HCT116 (cell line): ENCODE measurements at regions not wholly inside any gene's neighbourhood (a gene's known extent, or its start where the extent isn't known, plus 50 kb on each side); places are given as distances from the start of the nearest gene placed in this dataset.

Source experiments
- ATAC-seq: fragments of 200-7000 bp; cut with Tn5 transposase; 2 replicates; pipeline ENCODE4 v1.9.1; 2020; ENCODE audit warnings: mild to moderate bottlenecking, moderate library complexity
- BruUV-seq: library from RNA; stranded (reverse); fragments of 400-500 nt; replicated peaks from 2 replicates; lab custom pipeline; 2021; lab: Mats Ljungman, UMichigan
- CTCF ChIA-PET: fragments of 300-600 bp; sonication (Branson Sonifier 250); formaldehyde crosslinking; loops from one replicate; lab custom pipeline; 2021; ENCODE audit warnings: antibody characterized with exemption; lab: Charles Lee
- POLR2A ChIA-PET: fragments of 300-600, 350-600 bp; sonication (Branson Sonifier 250); formaldehyde crosslinking; loops from one replicate; lab custom pipeline; 2021; ENCODE audit warnings: antibody characterized with exemption; lab: Charles Lee
- RAD21 ChIA-PET, 2 experiments: fragments of 300-600 bp; sonication (Branson Sonifier 250); formaldehyde crosslinking; loops; one replicate each; lab custom pipeline; 2023; ENCODE audit warnings: low total read pairs in 2 of 2; ENCODE audit not compliant: uncharacterized antibody in 2 of 2, unreplicated experiment in 2 of 2, low non-redundant PET in 1 of 2; lab: Charles Lee
- DNase-seq: peaks from one replicate; pipeline ENCODE4 v3.0.0-alpha.2; 2010; ENCODE audit warnings: low read depth, low spot score
- H2AFZ ChIP-seq: fragments of 200-600 bp; shearing (Covaris generic), sonication (generic); 2 replicates; pipeline ENCODE4 v1.6.1; 2017; ENCODE audit warnings: low read depth, mixed run types, mixed read lengths, antibody characterized with exemption, low read length; ENCODE audit not compliant: poor library complexity, severe bottlenecking
- H3K27ac ChIP-seq: 2 replicates; pipeline ENCODE4 v1.5.1; 2012; ENCODE audit warnings: low read depth, low read length
- H3K27me3 ChIP-seq: fragments of 200-600 bp; sonication (generic); 2 replicates; pipeline ENCODE4 v1.6.1; 2016; ENCODE audit warnings: mixed run types, low read length, mixed read lengths; ENCODE audit not compliant: insufficient read depth
- H3K36me3 ChIP-seq, 2 experiments: fragments of 200-500 bp in 1 of 2; fragments of 200-600 bp in 1 of 2; sonication (Bioruptor generic) in 1 of 2; sonication (generic) in 1 of 2; 2 replicates each; pipeline versions ENCODE4 v1.5.1 to v1.6.1; 2014 to 2016; ENCODE audit warnings: low read length in 2 of 2, inconsistent platforms in 1 of 2, mixed read lengths in 1 of 2, mixed run types in 1 of 2; ENCODE audit not compliant: insufficient read depth in 2 of 2, control insufficient read depth in 1 of 2
- H3K4me1 ChIP-seq, 2 experiments: fragments of 200-600 bp in 1 of 2; sonication (generic) in 1 of 2; 2 replicates each; pipeline versions ENCODE4 v1.5.1 to v1.6.1; 2012 to 2017; ENCODE audit warnings: low read length in 2 of 2, inconsistent platforms in 1 of 2, mild to moderate bottlenecking in 1 of 2, mixed read lengths in 1 of 2, mixed run types in 1 of 2, moderate library complexity in 1 of 2; ENCODE audit not compliant: insufficient read depth in 2 of 2, control insufficient read depth in 1 of 2
- H3K4me2 ChIP-seq: fragments of 200-600 bp; sonication (generic); 2 replicates; pipeline ENCODE4 v1.6.1; 2017; ENCODE audit warnings: mixed run types, low read length, mixed read lengths
- H3K4me3 ChIP-seq, 2 experiments: fragments of 200-600 bp in 1 of 2; sonication (generic) in 1 of 2; replicated peaks in 1 of 2; 2 replicates each; pipeline ENCODE4 v1.5.1; 2011 to 2016; ENCODE audit warnings: low read length in 2 of 2, control low read depth in 1 of 2, low read depth in 1 of 2, mild to moderate bottlenecking in 1 of 2, mixed read lengths in 1 of 2, mixed run types in 1 of 2
- H3K79me2 ChIP-seq: fragments of 200-600 bp; sonication (generic); 2 replicates; pipeline ENCODE4 v1.6.1; 2017; ENCODE audit warnings: mild to moderate bottlenecking, mixed run types, low read length, moderate library complexity, mixed read lengths; ENCODE audit not compliant: insufficient read depth
- H3K9ac ChIP-seq: fragments of 200-600 bp; sonication (generic); 2 replicates; pipeline ENCODE4 v1.6.1; 2016; ENCODE audit warnings: low read length, mixed read lengths
- H3K9me2 ChIP-seq: fragments of 200-600 bp; sonication (generic), shearing (Covaris generic); 2 replicates; pipeline ENCODE4 v1.6.1; 2017; ENCODE audit warnings: mixed run types, mild to moderate bottlenecking, moderate library complexity; ENCODE audit not compliant: insufficient read depth
- H3K9me3 ChIP-seq, 2 experiments: fragments of 200-500 bp in 1 of 2; fragments of 200-600 bp in 1 of 2; sonication (Bioruptor generic) in 1 of 2; sonication (generic) in 1 of 2; 2 replicates each; pipeline ENCODE4 v1.6.1; 2014 to 2017; ENCODE audit warnings: low read length in 2 of 2, mixed read lengths in 2 of 2, inconsistent platforms in 1 of 2, low read depth in 1 of 2, mild to moderate bottlenecking in 1 of 2, mixed run types in 1 of 2, moderate library complexity in 1 of 2; ENCODE audit not compliant: control insufficient read depth in 1 of 2, insufficient read depth in 1 of 2
- H4K20me1 ChIP-seq: fragments of 200-600 bp; sonication (generic), shearing (Covaris generic); 2 replicates; pipeline ENCODE4 v1.6.1; 2017; ENCODE audit warnings: mixed run types, mild to moderate bottlenecking, moderate library complexity; ENCODE audit not compliant: insufficient read depth
- EGR1 ChIP-seq: IDR thresholded peaks from 2 replicates; pipeline ENCODE4 v1.6.1; 2012; ENCODE audit warnings: low read depth
- POLR2AphosphoS5 ChIP-seq: IDR thresholded peaks from 2 replicates; pipeline ENCODE4 v1.6.1; 2011; ENCODE audit warnings: mild to moderate bottlenecking, low read depth, low read length, moderate library complexity
- RAD21 ChIP-seq: IDR thresholded peaks from 2 replicates; pipeline ENCODE4 v1.6.1; 2012; ENCODE audit warnings: low read depth, mild to moderate bottlenecking
- ZBTB33 ChIP-seq: IDR thresholded peaks from 2 replicates; pipeline ENCODE4 v1.6.1; 2011; ENCODE audit warnings: mild to moderate bottlenecking, low read length, moderate library complexity; ENCODE audit not compliant: insufficient replicate concordance; ENCODE audit errors: extremely low read depth
- ZNF274 ChIP-seq: fragments of 200-500 bp; sonication (Bioruptor generic); IDR thresholded peaks from 2 replicates; pipeline ENCODE4 v1.6.1; 2014; ENCODE audit warnings: mild to moderate bottlenecking, low read depth, low read length, inconsistent platforms
- intact Hi-C: fragments of 100-400 bp; cut with micrococcal nuclease; formaldehyde crosslinking; loops from 2 replicates; pipeline ENCODE4 v1.10.0; 2022

- no peak for TF ChIP-seq ZNF274
Observed at GRCh38 chr20:48150568-48150967, 365.3 kb upstream of the SULF2 start (continued).

- H3K36me3 ChIP-seq: no peaks in the 10 kb centered on the region
- H3K4me3 ChIP-seq: no peak overlapping the region
- ATAC-seq (no peak), DNase-seq (no peak)
- H2AFZ ChIP-seq: no peak overlapping the region
- H3K9me3 ChIP-seq: no peaks in the 10 kb centered on the region
- no peaks in the 10 kb centered on the region for H3K9me2 ChIP-seq
- no peak overlapping the region for H3K9ac ChIP-seq
- ChIA-PET CTCF (no interaction called here), RAD21 (no interaction called here), POLR2A (no interaction called here)
- peaks cover 45% of the 10 kb centered on the region for H3K27me3 ChIP-seq
- no peak overlapping the region for H3K27ac ChIP-seq
- intact Hi-C loops: no loop called here
- no peaks in the 10 kb centered on the region for H3K4me1 ChIP-seq
- H3K4me2 ChIP-seq: no peak overlapping the region
- H3K79me2 ChIP-seq: no peaks in the 10 kb centered on the region
- BruUV-seq: no TSS peak
- H4K20me1 ChIP-seq: no peaks in the 10 kb centered on the region
- TF ChIP-seq EGR1 (no peak), ZBTB33 (no peak), RAD21 (no peak), ZNF274 (no peak), POLR2AphosphoS5 (no peak)
- TF ChIP-seq, all 23 proteins: peak for 0
Observed at GRCh38 chr20:48149902-48150301, 364.6 kb upstream of the SULF2 start.
